ENCODE measurements at regions not wholly inside any gene's neighbourhood (a gene's known extent, or its start where the extent isn't known, plus 50 kb on each side); places are given as distances from the start of the nearest gene placed in this dataset.

GRCh38 chr18:44198612-44199284 is 481.9 kb upstream of the SETBP1 start:
- no peak for DNase-seq (ENCODE audit: low read depth in 2 of 2)

DNA sequence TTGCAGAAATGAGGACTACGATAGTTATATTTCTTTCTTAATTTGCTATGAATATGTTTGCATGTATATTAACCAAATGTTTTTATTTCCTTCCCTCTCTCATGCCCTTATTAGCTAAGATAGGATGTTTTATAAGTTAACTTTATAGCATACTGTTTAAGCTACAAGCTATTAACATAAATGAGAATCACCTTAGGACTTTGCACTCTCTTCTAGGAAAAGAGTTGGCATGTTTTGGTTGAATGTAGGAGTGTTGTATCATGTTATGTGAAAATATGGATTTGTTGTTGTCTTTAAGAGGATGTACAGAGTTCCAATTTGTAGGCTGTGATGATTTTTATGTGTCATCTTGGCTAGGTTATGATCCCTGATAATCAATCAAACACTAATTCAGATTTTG is 467.4 kb upstream of the SETBP1 start:
- no peak for DNase-seq (ENCODE audit: low read depth in 2 of 2)

DNA sequence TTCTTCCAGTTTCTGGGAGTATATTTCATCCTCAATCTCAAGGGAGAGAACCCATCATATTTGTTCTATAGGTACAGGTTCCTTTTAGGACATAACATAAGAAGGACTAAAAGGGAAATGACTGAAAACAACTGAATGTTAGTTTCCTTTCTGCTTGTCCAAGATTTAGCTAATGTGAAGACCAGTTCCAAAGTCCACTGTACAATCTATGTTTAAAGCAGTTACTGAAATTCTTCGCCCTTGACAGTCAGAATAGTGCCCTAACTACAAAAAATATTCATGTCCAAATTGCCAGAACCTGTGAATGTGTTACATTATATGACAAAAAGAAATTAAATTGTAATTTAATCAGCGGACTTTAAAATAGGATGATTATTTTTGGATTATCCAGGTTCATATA is 466.3 kb upstream of the SETBP1 start:
- no peak for DNase-seq (ENCODE audit: low read depth in 2 of 2)

GRCh38 chr18:44216169-44216568 is 464.5 kb upstream of the SETBP1 start:
- DNase-seq (ENCODE audit: low read depth in 2 of 2) = no peak

GRCh38 chr18:44227501-44227900 is 453.2 kb upstream of the SETBP1 start:
- DNase-seq (ENCODE audit: low read depth in 2 of 2) = no peak

DNA sequence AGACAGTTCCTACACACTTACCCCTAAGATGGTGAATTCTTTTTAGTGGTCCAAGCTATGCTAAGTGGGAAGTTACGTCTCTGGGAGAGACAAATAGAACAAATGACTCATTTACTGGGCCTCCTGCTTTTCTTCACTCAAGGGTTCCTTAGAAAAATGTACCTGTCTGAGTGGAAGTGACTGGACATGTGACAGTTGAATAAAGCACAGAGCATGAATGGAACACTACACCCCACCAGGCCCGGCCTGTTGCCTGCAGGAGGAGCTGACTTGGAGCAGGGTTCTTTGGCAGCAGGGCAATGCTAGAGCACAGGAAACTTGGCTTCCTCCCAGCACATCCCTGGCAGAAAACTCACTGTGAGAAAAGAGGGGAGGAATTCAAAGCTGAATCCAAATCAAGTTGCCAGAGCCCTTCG is 451.0 kb upstream of the SETBP1 start:
- DNase-seq (ENCODE audit: low read depth in 2 of 2) = no peak

DNA sequence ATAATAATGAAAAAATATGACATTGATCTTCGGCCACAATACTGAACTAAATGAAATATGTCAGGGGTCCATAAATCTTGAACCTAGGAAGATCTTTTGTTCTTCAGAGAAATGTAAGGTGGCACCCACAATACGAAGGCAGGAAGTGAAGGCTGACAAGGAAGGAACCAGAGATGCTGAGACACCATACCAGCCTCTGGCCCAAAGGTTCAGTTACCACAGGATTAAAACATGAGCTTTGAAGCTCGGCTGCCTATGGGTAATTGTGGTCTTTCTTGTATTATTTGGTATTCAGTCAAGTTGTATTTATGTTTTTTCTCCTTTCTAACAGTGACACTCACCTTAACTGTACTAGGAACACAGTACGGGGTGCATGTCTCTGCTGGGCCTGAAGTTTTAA is 448.8 kb upstream of the SETBP1 start:
- no peak for DNase-seq (ENCODE audit: low read depth in 2 of 2)

- no peak for DNase-seq (ENCODE audit: low read depth in 2 of 2)
These were observed 448.2 kb upstream of the SETBP1 start for GRCh38 chr18:44232500-44232899.

DNA sequence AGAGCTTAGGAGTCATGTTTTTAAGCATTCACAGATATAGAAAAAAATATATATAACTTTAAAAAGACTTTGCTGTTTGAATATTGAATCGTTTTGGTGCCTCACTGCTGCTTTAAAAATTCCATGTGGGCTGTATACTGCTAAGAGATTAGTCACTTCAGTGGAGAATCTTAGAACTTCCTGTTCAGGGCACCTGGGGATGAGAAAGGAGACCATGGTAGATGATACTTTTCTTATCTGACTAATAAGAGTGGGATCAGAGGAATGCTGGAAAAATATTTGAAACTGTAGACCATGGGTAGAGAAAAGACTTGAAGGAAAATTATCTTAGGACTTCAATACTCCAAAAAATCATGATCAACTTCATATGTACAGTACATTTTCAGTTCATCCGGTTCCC is 442.2 kb upstream of the SETBP1 start:
- DNase-seq (ENCODE audit: low read depth in 2 of 2) = no peak

GRCh38 chr18:44238911-44239310 is 441.8 kb upstream of the SETBP1 start:
- no peak for DNase-seq (ENCODE audit: low read depth in 2 of 2)

DNA sequence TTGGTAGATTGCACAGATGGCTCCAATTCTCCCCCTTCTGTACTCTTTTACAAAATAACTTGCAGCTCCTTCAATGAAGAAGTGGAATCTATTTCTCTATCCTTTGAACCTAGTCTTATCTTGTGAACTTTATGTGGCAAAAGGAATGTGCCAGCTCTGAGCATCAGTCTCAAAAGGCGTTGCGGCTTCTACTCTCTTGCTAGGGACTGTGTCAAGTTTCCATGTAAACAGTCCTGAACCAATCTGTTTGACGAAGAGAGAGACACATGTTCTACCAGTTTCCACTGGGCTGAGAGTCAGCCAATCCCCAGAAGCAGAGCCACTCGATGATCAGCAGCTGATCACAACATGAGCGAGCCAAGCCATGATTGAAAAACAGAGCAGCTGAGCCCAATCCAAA is 439.7 kb upstream of the SETBP1 start:
- DNase-seq (ENCODE audit: low read depth in 2 of 2) = no peak

- DNase-seq (ENCODE audit: low read depth in 2 of 2) = no peak
These were observed 435.7 kb upstream of the SETBP1 start for GRCh38 chr18:44245019-44245418.

DNA sequence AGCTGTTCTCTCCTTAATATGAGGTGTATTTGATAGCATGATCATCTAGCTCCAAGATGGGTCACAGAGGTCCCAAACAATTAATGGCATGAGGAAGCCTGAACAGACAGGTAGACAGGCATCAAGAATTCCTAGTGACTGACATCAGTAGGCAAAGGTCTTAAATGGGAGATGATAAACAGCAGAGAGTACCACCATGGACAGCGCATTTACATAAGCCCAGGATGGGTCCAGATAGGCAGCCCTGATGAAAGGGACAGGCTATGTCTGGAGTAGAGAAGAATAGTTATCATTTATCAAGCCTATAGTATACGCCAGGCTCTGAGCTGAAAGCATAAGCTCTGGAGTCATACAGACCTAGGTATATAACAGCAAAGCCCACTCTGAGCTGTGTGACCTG is 434.7 kb upstream of the SETBP1 start:
- no peak for DNase-seq (ENCODE audit: low read depth in 2 of 2)

DNA sequence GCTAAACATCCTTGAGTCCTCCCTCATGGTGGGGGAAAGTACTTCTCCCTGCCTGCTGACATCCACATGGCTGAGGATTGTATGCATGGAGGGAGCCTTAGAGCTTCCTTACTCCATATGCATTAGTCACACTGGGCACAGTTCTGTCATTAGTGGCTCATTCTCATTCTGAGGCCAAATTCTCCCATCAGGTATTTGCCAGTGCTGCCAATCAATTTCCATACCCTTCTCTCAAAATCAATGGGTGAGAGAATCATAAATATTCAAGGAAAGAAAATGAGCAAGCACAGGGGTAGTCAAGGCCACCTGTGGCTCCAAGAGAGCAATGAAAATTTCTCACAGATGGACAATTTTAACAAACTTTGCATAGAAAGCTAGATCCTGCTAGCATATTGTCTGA is 422.6 kb upstream of the SETBP1 start:
- no peak for DNase-seq (ENCODE audit: low read depth in 2 of 2)

DNA sequence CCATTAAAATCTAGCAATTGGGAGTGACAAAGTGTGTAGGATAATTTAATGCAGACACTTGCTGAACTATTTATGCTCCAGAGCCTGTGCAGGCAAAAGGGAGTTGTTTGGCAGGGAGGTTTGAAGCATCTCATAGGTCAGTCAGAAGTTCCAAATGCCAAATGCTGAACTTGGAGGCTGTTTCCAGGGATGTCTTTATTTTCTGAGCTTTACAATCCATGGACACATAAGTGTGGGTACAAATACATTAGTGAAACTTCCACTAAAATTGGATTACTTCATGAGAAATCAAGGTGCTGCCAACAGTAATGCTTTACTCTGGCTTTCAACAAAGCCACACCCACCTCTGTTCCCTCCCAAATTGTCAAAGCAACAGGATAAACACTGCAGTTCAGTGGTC is 422.1 kb upstream of the SETBP1 start:
- DNase-seq (ENCODE audit: low read depth in 2 of 2) = no peak

DNA sequence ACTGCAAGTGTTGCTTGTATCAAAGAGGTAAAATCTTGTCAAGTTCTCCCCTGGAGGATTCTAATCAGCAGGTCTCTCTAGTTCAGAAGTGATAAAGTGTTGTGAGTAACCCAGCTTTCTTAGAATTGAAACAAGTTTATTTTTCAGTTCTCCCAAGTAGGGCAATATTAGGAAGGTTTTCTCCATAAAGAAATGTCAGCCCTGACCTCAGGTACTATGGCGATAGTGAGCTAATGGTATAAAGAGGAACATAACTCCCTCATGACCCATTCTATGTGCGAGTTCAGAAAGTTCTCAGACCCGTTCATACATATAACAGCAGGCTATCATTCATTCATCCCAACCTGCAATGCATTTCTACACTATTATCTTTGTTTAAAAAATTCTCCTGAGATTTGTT is 421.1 kb upstream of the SETBP1 start:
- DNase-seq (ENCODE audit: low read depth in 2 of 2) = no peak

DNA sequence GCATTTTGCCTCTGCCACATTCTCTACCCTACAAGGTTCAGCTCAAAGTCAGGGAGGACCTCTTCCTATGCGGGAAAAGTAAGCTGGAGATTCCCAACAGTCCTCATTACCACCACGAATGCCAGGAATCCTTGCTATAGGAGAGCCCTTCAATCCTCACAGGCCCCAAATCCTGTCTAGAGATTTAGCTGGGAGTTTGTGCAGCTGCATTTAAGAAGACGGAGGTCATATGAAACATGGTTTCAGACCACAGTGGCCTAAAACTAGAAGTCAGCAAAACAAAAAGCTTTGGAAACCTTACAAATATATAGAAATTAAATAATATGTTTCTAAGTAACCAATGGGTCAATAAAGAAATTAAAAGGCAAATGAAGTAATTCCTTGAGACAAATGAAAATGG is 415.3 kb upstream of the SETBP1 start:
- DNase-seq (ENCODE audit: low read depth in 2 of 2) = no peak

DNA sequence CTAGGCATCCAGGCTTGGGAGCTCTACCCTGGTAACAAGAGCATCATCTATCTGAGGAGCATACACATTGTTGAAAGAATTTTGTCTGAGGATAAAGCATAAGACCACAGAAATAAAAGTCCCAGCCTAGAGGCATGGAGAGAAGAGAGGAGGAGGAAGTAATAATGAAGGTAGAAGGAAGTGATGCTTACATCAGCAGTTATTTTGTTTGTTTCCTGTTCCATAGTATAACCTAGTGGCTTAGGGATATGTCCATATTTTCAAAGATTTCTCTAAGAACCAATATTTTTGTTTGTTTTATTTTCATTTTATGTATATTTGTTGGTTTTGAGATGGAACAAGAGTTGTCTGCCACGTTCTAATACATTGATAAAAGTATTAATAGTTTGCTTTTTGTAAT is 407.4 kb upstream of the SETBP1 start:
- no peak for DNase-seq (ENCODE audit: low read depth in 2 of 2)

DNA sequence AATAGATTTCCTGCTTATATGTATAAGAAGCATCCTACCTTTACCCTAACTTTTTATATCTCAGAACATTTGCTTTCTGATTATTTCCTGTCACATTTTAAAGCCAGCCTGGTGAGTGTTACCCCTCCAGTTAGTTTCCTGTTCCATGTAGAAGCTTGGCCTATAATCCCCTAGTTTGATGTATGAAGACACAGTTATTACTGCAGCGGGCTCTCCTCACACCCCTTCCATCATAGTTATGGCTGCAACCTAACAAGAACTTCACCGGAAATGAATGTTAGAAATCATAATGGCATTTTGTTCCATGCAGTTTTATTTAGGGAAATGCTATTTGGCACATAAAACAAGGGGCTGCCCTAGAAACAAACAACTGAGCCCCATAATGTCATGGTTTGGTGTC is 400.2 kb upstream of the SETBP1 start:
- DNase-seq (ENCODE audit: low read depth in 2 of 2) = no peak

DNA sequence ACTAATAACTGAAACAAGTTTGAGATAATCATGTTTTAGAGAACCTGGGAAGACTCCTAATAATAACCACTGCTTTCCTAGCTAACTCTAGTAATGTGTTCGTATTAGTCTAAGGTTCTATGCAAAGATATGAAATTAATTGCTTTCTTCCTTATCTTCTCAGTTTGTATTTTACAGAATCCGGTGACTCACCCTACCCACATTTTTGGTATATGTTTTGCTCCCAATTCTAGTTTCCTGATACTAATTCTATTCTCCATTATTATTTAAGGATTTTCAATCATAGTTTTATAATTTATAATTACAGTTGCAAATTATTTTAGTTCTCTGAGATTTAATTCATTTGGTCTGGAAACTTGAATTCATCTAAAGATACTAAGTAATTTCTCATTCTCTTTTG is 394.6 kb upstream of the SETBP1 start:
- DNase-seq (ENCODE audit: low read depth in 2 of 2) = no peak

DNA sequence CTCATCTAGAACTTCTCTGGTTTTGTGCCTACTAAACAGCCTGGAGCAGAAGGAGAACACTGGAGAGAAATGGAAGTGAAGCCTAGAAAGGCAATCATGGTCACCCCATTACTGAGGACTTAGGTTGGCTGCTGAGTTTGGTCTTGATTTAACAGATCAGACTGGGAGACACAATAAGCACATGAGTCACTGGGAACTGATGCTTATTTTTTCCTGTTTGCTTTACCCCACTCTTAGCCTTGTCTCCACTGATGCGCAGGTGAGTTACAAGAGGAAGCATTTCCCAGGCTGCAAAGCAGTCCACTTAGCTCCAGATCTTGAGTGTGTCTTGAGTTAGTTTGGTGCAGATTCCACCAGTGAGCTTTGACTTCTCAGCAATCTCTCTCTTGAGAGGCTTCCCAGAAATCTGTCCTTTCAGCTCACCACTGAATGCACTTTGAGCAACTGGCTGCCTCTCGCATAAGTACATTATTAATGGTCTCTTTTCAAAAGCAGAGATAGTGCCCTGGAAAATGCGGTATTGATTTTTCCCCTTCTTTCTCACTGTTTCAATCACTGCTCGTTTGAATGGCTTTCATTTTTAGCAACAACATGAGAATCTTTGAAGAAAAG is 390.2 kb upstream of the SETBP1 start:
- no peak for DNase-seq (ENCODE audit: low read depth in 2 of 2)

DNA sequence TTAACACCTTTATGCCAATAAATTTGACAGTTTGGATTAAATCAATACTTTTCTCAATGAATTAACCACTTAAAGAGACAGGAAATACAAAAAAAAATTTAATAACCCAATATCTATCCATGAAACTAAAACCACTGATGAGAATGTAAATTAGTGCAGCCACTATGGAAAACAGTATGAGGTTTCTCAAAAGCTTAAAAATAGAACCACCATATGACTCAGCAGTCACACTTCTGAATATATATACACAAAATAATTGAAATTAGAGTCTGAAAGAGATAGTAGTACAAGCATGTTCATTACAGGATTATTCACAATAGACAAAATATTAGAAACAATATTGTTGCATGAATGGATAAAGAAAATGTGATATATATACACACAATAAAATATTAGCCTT is 382.1 kb upstream of the SETBP1 start:
- DNase-seq (ENCODE audit: low read depth in 2 of 2) = no peak

- DNase-seq (ENCODE audit: low read depth in 2 of 2) = no peak
These were observed 371.5 kb upstream of the SETBP1 start for GRCh38 chr18:44309185-44309584.
